ENCODE measurements at regions not wholly inside any gene's neighbourhood (a gene's known extent, or its start where the extent isn't known, plus 50 kb on each side); places are given as distances from the start of the nearest gene placed in this dataset.
"Not testable (repeated sequence)": the region's sequence is repeated elsewhere in the genome, so short reads cannot be mapped to it uniquely, and the experiment has no call there.

DNA sequence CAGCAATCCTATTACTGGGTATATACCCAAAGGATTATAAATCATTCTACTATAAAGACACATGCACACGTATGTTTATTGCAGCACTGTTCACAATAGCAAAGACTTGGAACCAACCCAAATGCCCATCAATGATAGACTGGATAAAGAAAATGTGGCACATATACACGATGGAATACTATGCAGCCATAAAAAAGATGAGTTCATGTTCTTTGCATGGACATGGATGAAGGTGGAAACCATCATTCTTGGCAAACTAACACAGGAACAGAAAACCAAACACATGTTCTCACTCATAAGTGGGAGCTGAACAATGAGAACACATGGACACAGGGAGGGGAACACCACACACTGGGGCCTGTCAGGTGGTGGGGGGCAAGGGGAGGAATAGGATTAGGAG is 58.1 kb upstream of the PMCH start:
- TF ChIP-seq, protein P1, sequence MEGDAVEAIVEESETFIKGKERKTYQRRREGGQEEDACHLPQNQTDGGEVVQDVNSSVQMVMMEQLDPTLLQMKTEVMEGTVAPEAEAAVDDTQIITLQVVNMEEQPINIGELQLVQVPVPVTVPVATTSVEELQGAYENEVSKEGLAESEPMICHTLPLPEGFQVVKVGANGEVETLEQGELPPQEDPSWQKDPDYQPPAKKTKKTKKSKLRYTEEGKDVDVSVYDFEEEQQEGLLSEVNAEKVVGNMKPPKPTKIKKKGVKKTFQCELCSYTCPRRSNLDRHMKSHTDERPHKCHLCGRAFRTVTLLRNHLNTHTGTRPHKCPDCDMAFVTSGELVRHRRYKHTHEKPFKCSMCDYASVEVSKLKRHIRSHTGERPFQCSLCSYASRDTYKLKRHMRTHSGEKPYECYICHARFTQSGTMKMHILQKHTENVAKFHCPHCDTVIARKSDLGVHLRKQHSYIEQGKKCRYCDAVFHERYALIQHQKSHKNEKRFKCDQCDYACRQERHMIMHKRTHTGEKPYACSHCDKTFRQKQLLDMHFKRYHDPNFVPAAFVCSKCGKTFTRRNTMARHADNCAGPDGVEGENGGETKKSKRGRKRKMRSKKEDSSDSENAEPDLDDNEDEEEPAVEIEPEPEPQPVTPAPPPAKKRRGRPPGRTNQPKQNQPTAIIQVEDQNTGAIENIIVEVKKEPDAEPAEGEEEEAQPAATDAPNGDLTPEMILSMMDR (IDR thresholded peaks at IDR 0.05; ENCODE audit: low read length) = not testable (repeated sequence)
- not testable (repeated sequence) for TF ChIP-seq EZH2 (IDR thresholded peaks at IDR 0.05; ENCODE audit: borderline replicate concordance, low read length)
